H1 (cell line): ENCODE measurements at regions not wholly inside any gene's neighbourhood (a gene's known extent, or its start where the extent isn't known, plus 50 kb on each side); places are given as distances from the start of the nearest gene placed in this dataset.

Source experiments
- CTCF ChIA-PET: fragments of 300-600 bp; sonication (Branson Sonifier 250); formaldehyde crosslinking; loops from one replicate; lab custom pipeline; 2021; ENCODE audit not compliant: partially characterized antibody; lab: Charles Lee
- POLR2A ChIA-PET: fragments of 300-600 bp; sonication (Branson Sonifier 250); formaldehyde crosslinking; loops from one replicate; lab custom pipeline; 2021; ENCODE audit warnings: inconsistent platforms; ENCODE audit not compliant: partially characterized antibody; lab: Charles Lee
- DNase-seq, 2 experiments: peaks; one replicate each; pipeline versions ENCODE4 v3.0.0 to v3.0.0-alpha.2; 2010 to 2022; ENCODE audit warnings: low spot score in 2 of 2, low read depth in 1 of 2, mixed read lengths in 1 of 2
- FAIRE-seq: peaks from 2 replicates; lab custom pipeline; 2011; peaks lifted over from hg19 to GRCh38; lab: Jason Lieb, UNC
- H2AFZ ChIP-seq: 2 replicates; pipeline ENCODE4 v1.8.1; 2012; ENCODE audit warnings: low read length, inconsistent platforms
- H2AK5ac ChIP-seq: 2 replicates; pipeline ENCODE4 v1.6.1; 2013; ENCODE audit warnings: low read depth, low read length
- H2BK120ac ChIP-seq: replicated peaks from 2 replicates; pipeline ENCODE3; 2013; ENCODE audit warnings: low read depth, low read length, inconsistent platforms
- H2BK12ac ChIP-seq: 2 replicates; pipeline ENCODE4 v1.6.1; 2013; ENCODE audit warnings: low read depth, low read length
- H2BK15ac ChIP-seq: 2 replicates; pipeline ENCODE4 v1.6.1; 2013; ENCODE audit warnings: low read length
- H2BK20ac ChIP-seq: 2 replicates; pipeline ENCODE4 v1.6.1; 2013; ENCODE audit warnings: low read length
- H2BK5ac ChIP-seq: 2 replicates; pipeline ENCODE4 v1.6.1; 2013; ENCODE audit warnings: low read depth, low read length
- H3K14ac ChIP-seq: 2 replicates; pipeline ENCODE4 v1.6.1; 2013; ENCODE audit warnings: inconsistent platforms; ENCODE audit not compliant: insufficient read length
- H3K18ac ChIP-seq: 2 replicates; pipeline ENCODE4 v1.6.1; 2013; ENCODE audit warnings: low read length; ENCODE audit errors: extremely low read depth
- H3K23ac ChIP-seq: 2 replicates; pipeline ENCODE4 v1.6.1; 2013; ENCODE audit warnings: inconsistent platforms; ENCODE audit not compliant: insufficient read length
- H3K23me2 ChIP-seq: 2 replicates; pipeline ENCODE4 v1.6.1; 2013; ENCODE audit warnings: low read depth, low read length
- H3K27ac ChIP-seq: 2 replicates; pipeline ENCODE4 v1.6.1; 2011; ENCODE audit warnings: low read depth, low read length, inconsistent platforms
- H3K27me3 ChIP-seq, 4 experiments: replicated peaks in 1 of 4; 1 replicate in 1 of 4; 2 replicates in 3 of 4; pipeline versions ENCODE4 v1.6.1 to v1.8.1; 2011 to 2013; ENCODE audit warnings: low read length in 3 of 4, mild to moderate bottlenecking in 3 of 4, inconsistent platforms in 2 of 4, mixed read lengths in 2 of 4, moderate library complexity in 1 of 4; ENCODE audit not compliant: control insufficient read depth in 3 of 4, insufficient read depth in 3 of 4; ENCODE audit errors: extremely low read depth in 1 of 4
- H3K36me3 ChIP-seq, 4 experiments: 2 replicates each; pipeline versions ENCODE4 v1.6.1 to v1.8.1; 2011 to 2013; ENCODE audit warnings: mild to moderate bottlenecking in 4 of 4, low read length in 3 of 4, moderate library complexity in 2 of 4, control low read depth in 1 of 4, inconsistent platforms in 1 of 4; ENCODE audit not compliant: insufficient read depth in 4 of 4, control insufficient read depth in 2 of 4
- H3K4ac ChIP-seq: replicated peaks from 2 replicates; pipeline ENCODE3; 2013; ENCODE audit warnings: low read length, low read depth, mixed read lengths, inconsistent platforms; ENCODE audit not compliant: insufficient read length
- H3K4me1 ChIP-seq, 4 experiments: replicated peaks in 1 of 4; 1 replicate in 1 of 4; 2 replicates in 3 of 4; pipeline versions ENCODE4 v1.6.1 to v1.8.1; 2011 to 2013; ENCODE audit warnings: low read length in 3 of 4, inconsistent platforms in 2 of 4, mixed read lengths in 1 of 4; ENCODE audit not compliant: insufficient read depth in 4 of 4, control insufficient read depth in 3 of 4
- H3K4me2 ChIP-seq, 2 experiments: 2 replicates each; pipeline versions ENCODE4 v1.6.1 to v1.8.1; 2011 to 2013; ENCODE audit warnings: low read depth in 2 of 2, low read length in 2 of 2, control low read depth in 1 of 2, inconsistent platforms in 1 of 2, mild to moderate bottlenecking in 1 of 2; ENCODE audit not compliant: insufficient read depth in 1 of 2
- H3K4me3 ChIP-seq, 4 experiments: fragments of 200-600, 300-600 bp in 1 of 4; sonication (generic), shearing (Covaris generic), sonication (Bioruptor Twin) in 1 of 4; 2 replicates each; pipeline versions ENCODE4 v1.5.1 to v1.8.1; 2011 to 2016; ENCODE audit warnings: low read length in 4 of 4, low read depth in 3 of 4, control low read depth in 2 of 4, inconsistent platforms in 2 of 4, mild to moderate bottlenecking in 2 of 4, mixed read lengths in 1 of 4, moderate library complexity in 1 of 4; ENCODE audit not compliant: insufficient read depth in 2 of 4; ENCODE audit errors: extremely low read depth in 1 of 4
- H3K56ac ChIP-seq: replicated peaks from 2 replicates; pipeline ENCODE3; 2013; ENCODE audit warnings: low read depth, mild to moderate bottlenecking, mixed read lengths, low read length, inconsistent platforms; ENCODE audit not compliant: insufficient read length
- H3K79me1 ChIP-seq: 2 replicates; pipeline ENCODE4 v1.6.1; 2013; ENCODE audit warnings: low read depth, low read length, control low read depth
- H3K79me2 ChIP-seq, 2 experiments: 2 replicates each; pipeline versions ENCODE4 v1.6.1 to v1.8.1; 2012 to 2013; ENCODE audit warnings: low read length in 2 of 2, mild to moderate bottlenecking in 2 of 2, inconsistent platforms in 1 of 2; ENCODE audit not compliant: insufficient read depth in 2 of 2, control insufficient read depth in 1 of 2
- H3K9ac ChIP-seq, 4 experiments: replicated peaks in 1 of 4; 1 replicate in 1 of 4; 2 replicates in 3 of 4; pipeline versions ENCODE4 v1.6.1 to v1.8.1; 2011 to 2013; ENCODE audit warnings: low read depth in 3 of 4, low read length in 3 of 4, control low read depth in 2 of 4, mild to moderate bottlenecking in 2 of 4, moderate library complexity in 2 of 4, inconsistent platforms in 1 of 4; ENCODE audit errors: extremely low read depth in 1 of 4
- H3K9me3 ChIP-seq, 2 experiments: 2 replicates each; pipeline versions ENCODE4 v1.6.1 to v1.8.1; 2012 to 2013; ENCODE audit warnings: mild to moderate bottlenecking in 2 of 2, moderate library complexity in 2 of 2, control low read depth in 1 of 2, inconsistent platforms in 1 of 2, low read depth in 1 of 2, low read length in 1 of 2, mixed read lengths in 1 of 2; ENCODE audit not compliant: insufficient read depth in 2 of 2
- H4K20me1 ChIP-seq, 2 experiments: replicated peaks in 1 of 2; 2 replicates each; pipeline versions ENCODE3 to v1.8.1; 2011 to 2013; ENCODE audit warnings: inconsistent platforms in 2 of 2, low read length in 2 of 2, mild to moderate bottlenecking in 1 of 2; ENCODE audit not compliant: insufficient read depth in 2 of 2, control insufficient read depth in 1 of 2
- H4K5ac ChIP-seq: 2 replicates; pipeline ENCODE4 v1.6.1; 2013; ENCODE audit warnings: low read length, low read depth, mixed read lengths, inconsistent platforms; ENCODE audit not compliant: insufficient read length
- H4K8ac ChIP-seq: 2 replicates; pipeline ENCODE4 v1.8.0; 2013; ENCODE audit warnings: mild to moderate bottlenecking, moderate library complexity, low read length, inconsistent platforms; ENCODE audit not compliant: insufficient read depth; ENCODE audit errors: extremely low read depth
- H4K91ac ChIP-seq: replicated peaks from 2 replicates; pipeline ENCODE3; 2013; ENCODE audit warnings: low read length, mixed read lengths, inconsistent platforms; ENCODE audit not compliant: insufficient read length
- EZH2 ChIP-seq: fragments of 200-600 bp; sonication (generic); IDR thresholded peaks from 2 replicates; pipeline ENCODE4 v1.7.1; 2012; ENCODE audit warnings: low read depth, mild to moderate bottlenecking, moderate library complexity, low read length, inconsistent platforms; ENCODE audit not compliant: severe bottlenecking
- HDAC6 ChIP-seq: IDR thresholded peaks from one replicate; pipeline ENCODE4 v1.7.1; 2012; ENCODE audit warnings: low read depth, mild to moderate bottlenecking, inconsistent platforms, low read length, moderate library complexity
- KDM4A ChIP-seq: IDR thresholded peaks from one replicate; pipeline ENCODE4 v1.7.1; 2012; ENCODE audit warnings: low read depth, mild to moderate bottlenecking, moderate library complexity, low read length, inconsistent platforms; ENCODE audit not compliant: severe bottlenecking
- MAFK ChIP-seq: IDR thresholded peaks from 2 replicates; pipeline ENCODE4 v1.6.1; 2012; ENCODE audit warnings: low read depth, mild to moderate bottlenecking, improper control_type of control experiment, low read length
- POU5F1 ChIP-seq: IDR thresholded peaks from 2 replicates; pipeline ENCODE4 v1.6.1; 2011; ENCODE audit warnings: low read depth, mild to moderate bottlenecking, low read length, moderate library complexity
- RBBP5 ChIP-seq: IDR thresholded peaks from 2 replicates; pipeline ENCODE4 v1.7.1; 2012; ENCODE audit warnings: low read depth, mild to moderate bottlenecking, inconsistent platforms, low read length, moderate library complexity, borderline replicate concordance
- RNF2 ChIP-seq: fragments of 200-900, 300-1000 bp; sonication (generic); IDR thresholded peaks from 2 replicates; pipeline ENCODE4 v1.7.1; 2016; ENCODE audit warnings: borderline replicate concordance, low read depth, mild to moderate bottlenecking, antibody characterized with exemption, low read length; ENCODE audit not compliant: poor library complexity, severe bottlenecking; ENCODE audit errors: missing control alignments
- SRF ChIP-seq: IDR thresholded peaks from 2 replicates; pipeline ENCODE4 v1.6.1; 2011; ENCODE audit warnings: mild to moderate bottlenecking, low read depth, low read length, moderate library complexity
- TEAD4 ChIP-seq: IDR thresholded peaks from 2 replicates; pipeline ENCODE4 v1.6.1; 2012; ENCODE audit warnings: low read depth, low read length, inconsistent platforms, mixed read lengths
- WGBS, 2 experiments: shearing (Covaris generic) in 1 of 2; methylation state at CpG; one replicate each; pipeline versions ENCODE4 v1.1.6 to v1.1.7; 2013 to 2015; ENCODE audit warnings: low lambda C conversion rate in 2 of 2, mixed read lengths in 2 of 2, inconsistent platforms in 1 of 2, low coverage in 1 of 2, missing lambda C conversion rate in 1 of 2; ENCODE audit not compliant: insufficient replicate concordance in 2 of 2, insufficient coverage in 1 of 2, insufficient read length in 1 of 2; ENCODE audit errors: extremely low coverage in 1 of 2, missing lambda C conversion rate in 1 of 2; 5-methylcytosine and 5-hydroxymethylcytosine counted together

GRCh38 chr16:35754391-35755369 lies 2295.3 kb downstream of the TP53TG3F start:
- no peak overlapping the region for H3K27ac ChIP-seq
- ChIA-PET POLR2A (no interaction called here), CTCF (no interaction called here)
- no peak overlapping the region for H3K23ac ChIP-seq
- no peak overlapping the region for H4K5ac ChIP-seq
- H3K4ac ChIP-seq = no peak overlapping the region
- H4K8ac ChIP-seq = no peak overlapping the region
- peaks cover 58 to 77% of the 10 kb centered on the region in 2 experiments for H3K9me3 ChIP-seq
- no peak overlapping the region for H3K14ac ChIP-seq
- H3K27me3 ChIP-seq = no peaks in the 10 kb centered on the region
- H3K4me3 ChIP-seq = no peak overlapping the region
- H2BK5ac ChIP-seq = no peak overlapping the region
- H4K91ac ChIP-seq = no peak overlapping the region
- FAIRE-seq = no peak
- no peak overlapping the region for H2BK120ac ChIP-seq
- no peak overlapping the region for H2BK15ac ChIP-seq
- no peak overlapping the region for H3K56ac ChIP-seq
- no peak for DNase-seq
- no peak overlapping the region for H2AFZ ChIP-seq
- no peaks in the 10 kb centered on the region for H3K23me2 ChIP-seq
- no peaks in the 10 kb centered on the region for H3K4me1 ChIP-seq
- TF ChIP-seq SRF = no peak
- TF ChIP-seq RBBP5 = no peak
- TF ChIP-seq POU5F1 = no peak
- TF ChIP-seq HDAC6 = no peak
- TF ChIP-seq KDM4A = no peak
- TF ChIP-seq EZH2 = no peak
- no peak for TF ChIP-seq TEAD4
- no peak for TF ChIP-seq MAFK
- no peak for TF ChIP-seq RNF2
- H3K36me3 ChIP-seq = no peaks in the 10 kb centered on the region
- H3K79me2 ChIP-seq = no peaks in the 10 kb centered on the region
- H3K18ac ChIP-seq = no peak overlapping the region
- no peaks in the 10 kb centered on the region for H3K79me1 ChIP-seq
- WGBS, 2 experiments = 86% methylated on average over 11 of the region's 12 CpGs; no CpG with 5 or more reads in 1 of the 2 experiments
- H2AK5ac ChIP-seq = no peak overlapping the region
- no peak overlapping the region for H3K9ac ChIP-seq
- no peak overlapping the region for H2BK12ac ChIP-seq
- H2BK20ac ChIP-seq = no peak overlapping the region
- no peak overlapping the region for H3K4me2 ChIP-seq
- H4K20me1 ChIP-seq = no peaks in the 10 kb centered on the region
